ENCODE measurements at regions not wholly inside any gene's neighbourhood (a gene's known extent, or its start where the extent isn't known, plus 50 kb on each side); places are given as distances from the start of the nearest gene placed in this dataset.

- no peaks in the 10 kb centered on the region for H3K9me3 ChIP-seq (ENCODE audit: control insufficient read depth, insufficient read depth, low read depth, low read length)
- BruUV-seq (replicated peaks): no TSS peak
- ATAC-seq: no peak
- no peak for DNase-seq (ENCODE audit: low read depth, low spot score)
- H3K4me1 ChIP-seq (ENCODE audit: control insufficient read depth, insufficient read depth, low read length): peaks cover 29% of the 10 kb centered on the region
- intact Hi-C loops (cut with micrococcal nuclease; ENCODE audit: unreplicated experiment) (loop anchor here (10.0 kb wide), 1 partner anchor 1670 kb away; no protein-coding TSS in a partner anchor), in situ Hi-C loops (cut with HindIII; ENCODE audit: low pct_unique_long_range_greater_than_20kb, low sequenced_read_pairs) (no loop called here)
- ChIA-PET CTCF (no interaction called here), POLR2A (no interaction called here)
- H3K36me3 ChIP-seq (ENCODE audit: control insufficient read depth, insufficient read depth, low read length): no peaks in the 10 kb centered on the region
- no peak overlapping the region for H3K4me3 ChIP-seq (ENCODE audit: low read depth in 2 of 2, low read length in 2 of 2)
- TF ChIP-seq POLR2AphosphoS5 (IDR thresholded peaks at IDR 0.05; ENCODE audit: low read depth, low read length) (no peak), TCF7L2 (IDR thresholded peaks at IDR 0.05; ENCODE audit: low read depth, low read length) (no peak), REST (IDR thresholded peaks at IDR 0.05; ENCODE audit: insufficient read depth in 1 of 2, low read depth in 2 of 2, low read length in 1 of 2) (no peak), SIN3A (IDR thresholded peaks at IDR 0.05; ENCODE audit: borderline replicate concordance, insufficient read depth, low read depth, low read length) (no peak), CTCF (IDR thresholded peaks at IDR 0.05) (no peak)
- no peaks in the 10 kb centered on the region for H3K27me3 ChIP-seq (ENCODE audit: control insufficient read depth, insufficient read depth, low read length)
- H3K27ac ChIP-seq (ENCODE audit: low read length): peak overlapping the region; percentile 75; the same call in 1 of the 2 replicates
Observed at GRCh38 chr15:67925182-67925581, 85.3 kb upstream of the RNU6-1 start.

- in situ Hi-C loops (cut with HindIII; ENCODE audit: low pct_unique_long_range_greater_than_20kb, low sequenced_read_pairs) (no loop called here), intact Hi-C loops (cut with micrococcal nuclease; ENCODE audit: unreplicated experiment) (loop anchor here (10.0 kb wide), 1 partner anchor 1667 kb away; no protein-coding TSS in a partner anchor)
- Histone ChIP-seq H3K9me3 (ENCODE audit: control insufficient read depth, insufficient read depth, low read depth, low read length) (no peaks in the 10 kb centered on the region), H3K36me3 (ENCODE audit: control insufficient read depth, insufficient read depth, low read length) (no peaks in the 10 kb centered on the region), H3K4me3 (ENCODE audit: low read depth in 2 of 2, low read length in 2 of 2) (no peak overlapping the region), H3K4me1 (ENCODE audit: control insufficient read depth, insufficient read depth, low read length) (peaks cover 29% of the 10 kb centered on the region), H3K27me3 (ENCODE audit: control insufficient read depth, insufficient read depth, low read length) (no peaks in the 10 kb centered on the region), H3K27ac (ENCODE audit: low read length) (peak overlapping the region; percentile 75)
- ATAC-seq (peak; percentile 94), DNase-seq (ENCODE audit: low read depth, low spot score) (no peak)
- TF ChIP-seq TCF7L2 (IDR thresholded peaks at IDR 0.05; ENCODE audit: low read depth, low read length) (peak; percentile 65; the same call in 1 of the 2 replicates), POLR2AphosphoS5 (IDR thresholded peaks at IDR 0.05; ENCODE audit: low read depth, low read length) (no peak), SIN3A (IDR thresholded peaks at IDR 0.05; ENCODE audit: borderline replicate concordance, insufficient read depth, low read depth, low read length) (no peak)
- ChIA-PET CTCF (interaction anchor here (0.6 kb wide), 1 partner anchor 225 kb away, joined by 4 read pairs; no protein-coding TSS in a partner anchor), POLR2A (no interaction called here)
- BruUV-seq (replicated peaks): no TSS peak
Observed at GRCh38 chr15:67927501-67928168, 87.8 kb upstream of the RNU6-1 start.

GRCh38 chr15:67928666-67929065 is 88.8 kb upstream of the RNU6-1 start:
- Histone ChIP-seq H3K27ac (ENCODE audit: low read length) (peak overlapping the region; percentile 75), H3K4me3 (ENCODE audit: low read depth in 2 of 2, low read length in 2 of 2) (no peak overlapping the region), H3K4me1 (ENCODE audit: control insufficient read depth, insufficient read depth, low read length) (peaks cover 29% of the 10 kb centered on the region), H3K9me3 (ENCODE audit: control insufficient read depth, insufficient read depth, low read depth, low read length) (no peaks in the 10 kb centered on the region), H3K27me3 (ENCODE audit: control insufficient read depth, insufficient read depth, low read length) (no peaks in the 10 kb centered on the region), H3K36me3 (ENCODE audit: control insufficient read depth, insufficient read depth, low read length) (no peaks in the 10 kb centered on the region)
- no peak for ATAC-seq
- no TSS peak for BruUV-seq (replicated peaks)
- in situ Hi-C loops (cut with HindIII; ENCODE audit: low pct_unique_long_range_greater_than_20kb, low sequenced_read_pairs): no loop called here
- no peak for TF ChIP-seq TCF7L2 (IDR thresholded peaks at IDR 0.05; ENCODE audit: low read depth, low read length)
- no peak for TF ChIP-seq SIN3A (IDR thresholded peaks at IDR 0.05; ENCODE audit: borderline replicate concordance, insufficient read depth, low read depth, low read length)
- TF ChIP-seq REST (IDR thresholded peaks at IDR 0.05; ENCODE audit: insufficient read depth in 1 of 2, low read depth in 2 of 2, low read length in 1 of 2): no peak
- TF ChIP-seq POLR2AphosphoS5 (IDR thresholded peaks at IDR 0.05; ENCODE audit: low read depth, low read length): no peak
- TF ChIP-seq CTCF (IDR thresholded peaks at IDR 0.05): no peak
- intact Hi-C loops (cut with micrococcal nuclease; ENCODE audit: unreplicated experiment): loop anchor here (10.0 kb wide), 1 partner anchor 1666 kb away; no protein-coding TSS in a partner anchor
- CTCF ChIA-PET: no interaction called here
- POLR2A ChIA-PET: no interaction called here
- no peak for DNase-seq (ENCODE audit: low read depth, low spot score)

Data from Panc1 (cell line).